WERI-Rb-1 (cell line): ENCODE measurements at regions not wholly inside any gene's neighbourhood (a gene's known extent, or its start where the extent isn't known, plus 50 kb on each side); places are given as distances from the start of the nearest gene placed in this dataset.

ENCODE experiments used
- DNase-seq: peaks from one replicate; pipeline ENCODE4 v3.0.0-alpha.2; 2020
- H3K27ac ChIP-seq: fragments of 250-450 bp; sonication (Bioruptor Pico); 2 replicates; pipeline ENCODE4 v1.5.1; 2020; ENCODE audit warnings: mild to moderate bottlenecking, moderate library complexity
- H3K27me3 ChIP-seq: fragments of 250-450 bp; sonication (Bioruptor Pico); 2 replicates; pipeline ENCODE4 v1.5.1; 2021; ENCODE audit warnings: mild to moderate bottlenecking, low read depth, moderate library complexity; ENCODE audit not compliant: insufficient read depth, severe bottlenecking
- H3K36me3 ChIP-seq: fragments of 250-450 bp; sonication (Bioruptor Pico); 2 replicates; pipeline ENCODE4 v1.5.1; 2020; ENCODE audit warnings: mild to moderate bottlenecking, moderate library complexity
- H3K4me3 ChIP-seq: 2 replicates; pipeline ENCODE4 v1.5.1; 2011; ENCODE audit warnings: low read depth, mild to moderate bottlenecking, control low read depth, low read length
- H3K9me3 ChIP-seq: fragments of 250-450 bp; sonication (Bioruptor Pico); 2 replicates; pipeline ENCODE4 v1.5.1; 2021; ENCODE audit warnings: mild to moderate bottlenecking, moderate library complexity; ENCODE audit not compliant: severe bottlenecking
- TF ChIP-seq, protein P1 (sequence below): IDR thresholded peaks from 2 replicates; pipeline ENCODE4 v1.5.1; 2011; ENCODE audit warnings: low read depth, mild to moderate bottlenecking, control low read depth, inconsistent platforms, low read length

DNA sequence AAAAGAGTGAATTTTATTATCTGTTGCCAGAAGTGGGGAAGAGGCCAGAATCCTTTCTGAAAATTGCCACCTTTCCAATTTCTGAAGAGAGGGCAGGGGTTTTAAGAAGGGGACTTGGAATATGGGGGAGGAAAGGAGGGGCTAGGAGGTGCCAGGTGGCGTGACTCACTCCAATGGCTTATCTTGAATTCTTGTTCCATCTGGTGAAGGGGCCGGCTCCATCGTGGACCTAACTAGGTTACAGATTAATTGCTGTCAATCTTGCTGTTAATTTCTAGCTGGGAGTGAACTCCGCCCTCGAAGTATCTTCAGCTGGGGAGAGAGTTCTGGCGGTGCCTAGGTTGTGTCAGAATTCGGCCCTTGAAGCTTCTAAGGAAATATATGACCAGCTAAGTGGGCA, 138.7 kb downstream of the YTHDC2 start:
- Histone ChIP-seq H3K27ac (no peak overlapping the region), H3K27me3 (no peaks in the 10 kb centered on the region), H3K36me3 (no peaks in the 10 kb centered on the region), H3K9me3 (peaks cover 2% of the 10 kb centered on the region), H3K4me3 (no peak overlapping the region)
- DNase-seq, result peak; percentile 73
- TF ChIP-seq, protein P1, sequence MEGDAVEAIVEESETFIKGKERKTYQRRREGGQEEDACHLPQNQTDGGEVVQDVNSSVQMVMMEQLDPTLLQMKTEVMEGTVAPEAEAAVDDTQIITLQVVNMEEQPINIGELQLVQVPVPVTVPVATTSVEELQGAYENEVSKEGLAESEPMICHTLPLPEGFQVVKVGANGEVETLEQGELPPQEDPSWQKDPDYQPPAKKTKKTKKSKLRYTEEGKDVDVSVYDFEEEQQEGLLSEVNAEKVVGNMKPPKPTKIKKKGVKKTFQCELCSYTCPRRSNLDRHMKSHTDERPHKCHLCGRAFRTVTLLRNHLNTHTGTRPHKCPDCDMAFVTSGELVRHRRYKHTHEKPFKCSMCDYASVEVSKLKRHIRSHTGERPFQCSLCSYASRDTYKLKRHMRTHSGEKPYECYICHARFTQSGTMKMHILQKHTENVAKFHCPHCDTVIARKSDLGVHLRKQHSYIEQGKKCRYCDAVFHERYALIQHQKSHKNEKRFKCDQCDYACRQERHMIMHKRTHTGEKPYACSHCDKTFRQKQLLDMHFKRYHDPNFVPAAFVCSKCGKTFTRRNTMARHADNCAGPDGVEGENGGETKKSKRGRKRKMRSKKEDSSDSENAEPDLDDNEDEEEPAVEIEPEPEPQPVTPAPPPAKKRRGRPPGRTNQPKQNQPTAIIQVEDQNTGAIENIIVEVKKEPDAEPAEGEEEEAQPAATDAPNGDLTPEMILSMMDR, result no peak

DNA sequence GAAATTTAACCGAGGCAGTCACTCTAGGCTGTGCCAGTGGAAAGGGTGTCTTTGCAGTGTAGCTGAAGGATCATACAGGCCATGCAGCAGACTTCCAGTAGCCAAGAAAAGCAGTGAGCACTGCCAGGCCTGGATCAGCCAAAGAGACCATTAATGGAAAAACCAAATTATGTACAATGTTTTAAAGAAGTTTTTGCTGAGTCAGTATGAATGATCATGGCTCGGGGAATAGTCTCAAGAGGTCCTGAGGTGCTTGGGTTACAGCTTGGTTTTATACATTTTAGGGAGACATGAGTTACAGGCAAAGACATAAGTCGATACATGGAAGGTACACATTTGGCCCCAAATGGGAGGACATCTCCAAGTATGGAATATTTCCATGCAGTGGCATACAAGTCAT, 141.3 kb downstream of the YTHDC2 start:
- no peak for DNase-seq
- Histone ChIP-seq H3K36me3 (no peaks in the 10 kb centered on the region), H3K27ac (no peak overlapping the region), H3K9me3 (peaks cover 2% of the 10 kb centered on the region), H3K27me3 (no peaks in the 10 kb centered on the region), H3K4me3 (no peak overlapping the region)
- TF ChIP-seq, protein P1, result no peak

DNA sequence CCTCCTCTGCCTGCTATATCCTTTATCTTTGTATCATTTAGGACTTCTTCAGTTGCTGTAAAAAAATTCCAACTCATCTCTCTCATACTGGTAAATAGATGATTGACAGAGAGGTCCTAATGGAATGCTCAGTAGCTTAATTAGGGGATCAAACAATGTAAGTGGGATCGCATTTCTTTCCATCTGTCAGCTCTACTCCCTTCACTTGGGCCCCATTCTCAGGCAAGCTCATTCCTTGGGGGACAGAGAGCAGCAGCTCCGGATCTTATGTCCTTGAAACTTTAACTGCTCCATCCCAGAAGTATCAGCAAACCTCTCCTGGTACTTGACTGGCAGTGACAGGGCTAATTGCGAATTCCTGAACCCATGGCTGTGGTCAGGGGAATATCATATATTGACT, 146.7 kb downstream of the YTHDC2 start:
- DNase-seq, result peak; percentile 44
- no peak overlapping the region for H3K4me3 ChIP-seq
- H3K36me3 ChIP-seq, result no peaks in the 10 kb centered on the region
- H3K27me3 ChIP-seq, result no peaks in the 10 kb centered on the region
- no peaks in the 10 kb centered on the region for H3K9me3 ChIP-seq
- no peak overlapping the region; the same call in 1 of the 2 replicates for H3K27ac ChIP-seq
- TF ChIP-seq, protein P1, result no peak

DNA sequence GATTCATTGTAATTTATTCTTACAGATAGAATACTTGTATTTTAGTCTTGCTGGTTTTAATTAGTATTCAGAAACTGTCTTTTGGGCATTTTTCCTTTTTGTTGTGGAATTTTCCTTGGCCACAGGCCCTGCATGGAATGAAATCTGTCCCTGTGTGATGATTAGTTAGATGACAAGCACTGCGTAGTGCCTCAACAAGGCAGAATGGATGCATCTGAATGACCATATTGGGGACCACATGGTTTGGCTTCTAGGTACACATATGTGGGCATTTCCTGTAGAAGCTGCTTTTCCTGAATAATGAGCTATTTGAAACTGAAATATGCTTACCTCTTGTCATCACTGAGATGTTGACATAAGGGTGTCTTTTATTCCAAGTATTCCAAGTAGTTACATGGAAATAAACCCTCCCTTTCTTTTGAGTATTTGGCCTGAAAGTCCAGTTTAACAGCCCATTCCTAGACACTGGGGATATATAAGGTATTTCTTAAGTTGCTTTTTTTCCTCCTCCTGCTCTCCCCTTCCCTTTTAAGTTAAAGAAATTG, 147.3 kb downstream of the YTHDC2 start:
- Histone ChIP-seq H3K27ac (no peak overlapping the region), H3K9me3 (no peaks in the 10 kb centered on the region), H3K36me3 (no peaks in the 10 kb centered on the region), H3K27me3 (no peaks in the 10 kb centered on the region), H3K4me3 (no peak overlapping the region)
- TF ChIP-seq, protein P1, result no peak
- DNase-seq, result no peak

DNA sequence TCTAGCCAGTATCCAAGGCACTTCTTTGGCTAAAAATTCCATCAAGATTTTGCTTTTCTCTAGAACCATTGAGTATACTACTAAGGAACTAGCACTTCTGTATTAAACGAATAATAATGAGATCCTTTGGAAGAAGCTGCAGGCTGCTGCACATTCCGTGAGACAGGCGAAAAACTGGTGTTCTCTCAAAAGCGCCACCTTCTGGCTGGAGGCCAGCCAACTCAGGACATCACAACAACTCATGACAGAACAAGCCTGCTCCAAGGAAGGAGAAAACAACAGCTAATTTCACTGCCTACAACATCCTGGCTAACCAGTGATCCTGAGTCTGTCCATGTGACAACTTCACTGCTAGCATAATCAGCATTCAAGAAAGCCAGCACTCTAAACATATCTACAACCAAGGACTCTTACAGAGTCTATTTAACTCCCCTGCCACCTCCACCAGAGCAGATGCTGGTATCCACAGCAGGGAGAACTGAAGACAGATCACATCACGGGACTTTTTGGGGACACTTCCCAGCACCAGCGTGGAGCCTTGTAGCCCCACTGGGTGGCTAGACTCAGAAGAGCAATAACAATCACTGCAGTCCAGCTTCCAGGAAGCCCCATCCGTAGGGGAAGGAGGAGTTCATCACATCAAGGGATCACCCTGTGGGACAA, 150.5 kb downstream of the YTHDC2 start:
- peak; percentile 73 for DNase-seq
- no peak overlapping the region for H3K4me3 ChIP-seq
- TF ChIP-seq, protein P1, result peak; percentile 65
- no peaks in the 10 kb centered on the region for H3K36me3 ChIP-seq
- no peaks in the 10 kb centered on the region for H3K27me3 ChIP-seq
- no peaks in the 10 kb centered on the region for H3K9me3 ChIP-seq
- no peak overlapping the region for H3K27ac ChIP-seq

DNA sequence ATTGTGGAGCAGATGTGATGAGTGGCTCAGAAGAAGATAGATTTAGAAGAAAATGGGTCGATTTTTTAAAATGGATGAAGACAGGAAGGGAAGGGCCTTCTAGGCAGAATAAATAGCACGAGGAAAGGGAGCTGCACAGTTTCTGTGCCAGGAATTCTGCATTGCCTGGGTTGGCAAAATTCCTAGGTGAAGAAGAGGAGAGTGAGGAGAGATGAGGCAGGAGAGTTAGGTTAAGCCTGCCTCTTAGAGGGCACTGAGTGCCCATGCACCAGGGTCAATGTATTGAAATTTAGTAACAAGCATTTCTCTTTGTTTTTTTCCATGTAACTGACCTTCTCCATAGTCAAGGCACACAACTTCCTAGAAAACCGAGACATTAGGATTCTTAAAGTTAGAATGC, 159.5 kb downstream of the YTHDC2 start:
- H3K36me3 ChIP-seq, result no peaks in the 10 kb centered on the region
- TF ChIP-seq, protein P1, result no peak

More for the DNA sequence above, 159.5 kb downstream of the YTHDC2 start:
- no peak for DNase-seq
- Histone ChIP-seq H3K27me3 (no peaks in the 10 kb centered on the region), H3K9me3 (peaks cover 19% of the 10 kb centered on the region), H3K4me3 (no peak overlapping the region), H3K27ac (no peak overlapping the region)
